Hepatocyte (in vitro differentiated cells): ENCODE measurements at regions not wholly inside any gene's neighbourhood (a gene's known extent, or its start where the extent isn't known, plus 50 kb on each side); places are given as distances from the start of the nearest gene placed in this dataset.

ENCODE experiments used
- DNase-seq: peaks from one replicate; pipeline ENCODE4 v3.0.0-alpha.2; 2016; ENCODE audit warnings: low spot score
- H2AFZ ChIP-seq: fragments of 200-600 bp; sonication (generic); 2 replicates; pipeline ENCODE4 v1.6.0; 2016; ENCODE audit warnings: antibody characterized with exemption, mild to moderate bottlenecking
- H3K27ac ChIP-seq: fragments of 200-600 bp; sonication (generic); 2 replicates; pipeline ENCODE4 v1.5.1; 2016; ENCODE audit warnings: mild to moderate bottlenecking
- H3K27me3 ChIP-seq: fragments of 200-600 bp; sonication (generic); 2 replicates; pipeline ENCODE4 v1.6.1; 2016
- H3K36me3 ChIP-seq: fragments of 200-600 bp; sonication (generic); replicated peaks from 2 replicates; pipeline ENCODE4 v1.5.1; 2016; ENCODE audit warnings: low read depth; ENCODE audit not compliant: insufficient read depth
- H3K4me1 ChIP-seq: fragments of 200-600 bp; sonication (generic); 2 replicates; pipeline ENCODE4 v1.5.1; 2016; ENCODE audit warnings: mild to moderate bottlenecking, moderate library complexity; ENCODE audit not compliant: insufficient read depth
- H3K4me2 ChIP-seq: fragments of 200-600 bp; sonication (generic); 2 replicates; pipeline ENCODE4 v1.6.0; 2016
- H3K4me3 ChIP-seq: fragments of 200-600 bp; sonication (generic); 2 replicates; pipeline ENCODE4 v1.5.1; 2016; ENCODE audit warnings: mild to moderate bottlenecking
- H3K79me2 ChIP-seq: fragments of 200-600 bp; sonication (generic); 2 replicates; pipeline ENCODE4 v1.6.0; 2017; ENCODE audit warnings: mild to moderate bottlenecking
- H3K9me2 ChIP-seq: fragments of 200-600 bp; sonication (generic); replicated peaks from 2 replicates; pipeline ENCODE4 v1.6.0; 2017; ENCODE audit warnings: mild to moderate bottlenecking; ENCODE audit not compliant: insufficient read depth
- H3K9me3 ChIP-seq: fragments of 200-600 bp; sonication (generic); 2 replicates; pipeline ENCODE4 v1.5.1; 2016; ENCODE audit warnings: low read depth, mild to moderate bottlenecking
- H4K20me1 ChIP-seq: fragments of 200-600 bp; sonication (generic); 2 replicates; pipeline ENCODE4 v1.6.0; 2016; ENCODE audit warnings: mild to moderate bottlenecking; ENCODE audit not compliant: insufficient read depth, poor library complexity, severe bottlenecking
- EZH2 ChIP-seq: fragments of 200-600 bp; sonication (generic); IDR thresholded peaks from 2 replicates; pipeline ENCODE4 v1.6.1; 2016; ENCODE audit warnings: antibody characterized with exemption, mild to moderate bottlenecking, borderline replicate concordance
- EZH2phosphoT487 ChIP-seq: fragments of 200-600 bp; sonication (generic); IDR thresholded peaks from one replicate; pipeline ENCODE4 v1.6.1; 2018; ENCODE audit warnings: antibody characterized with exemption, mild to moderate bottlenecking, low read depth, moderate library complexity; ENCODE audit not compliant: unreplicated experiment, severe bottlenecking
- WGBS: methylation state at CpG from one replicate; pipeline ENCODE4 v1.1.6; 2016; ENCODE audit warnings: low lambda C conversion rate; ENCODE audit errors: missing lambda C conversion rate; 5-methylcytosine and 5-hydroxymethylcytosine counted together
- TF ChIP-seq, protein P1 (sequence below): fragments of 200-600 bp; sonication (generic); IDR thresholded peaks from 2 replicates; pipeline ENCODE4 v1.5.1; 2016; ENCODE audit warnings: antibody characterized with exemption, mild to moderate bottlenecking; ENCODE audit not compliant: poor library complexity

DNA sequence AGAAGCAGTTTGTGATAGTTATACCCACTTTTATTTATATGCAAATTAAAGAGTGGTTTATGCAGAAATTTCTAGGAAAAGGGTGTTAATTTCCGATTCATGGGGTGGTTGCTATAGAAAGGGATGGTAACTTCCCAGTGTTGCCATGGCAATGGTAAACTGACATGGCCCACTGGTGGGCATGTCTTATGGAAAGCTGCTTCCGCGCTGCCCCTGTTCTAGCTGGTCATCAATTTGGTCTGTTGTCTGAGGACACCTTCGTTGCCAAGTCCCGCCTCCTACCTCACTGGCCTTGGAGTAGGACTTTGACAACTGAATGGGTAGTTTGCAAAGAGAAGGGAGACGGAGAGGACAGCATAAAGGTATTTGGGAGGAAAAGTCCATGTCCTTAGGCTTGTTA, 74.0 kb upstream of the SMIM23 start:
- TF ChIP-seq, protein P1, sequence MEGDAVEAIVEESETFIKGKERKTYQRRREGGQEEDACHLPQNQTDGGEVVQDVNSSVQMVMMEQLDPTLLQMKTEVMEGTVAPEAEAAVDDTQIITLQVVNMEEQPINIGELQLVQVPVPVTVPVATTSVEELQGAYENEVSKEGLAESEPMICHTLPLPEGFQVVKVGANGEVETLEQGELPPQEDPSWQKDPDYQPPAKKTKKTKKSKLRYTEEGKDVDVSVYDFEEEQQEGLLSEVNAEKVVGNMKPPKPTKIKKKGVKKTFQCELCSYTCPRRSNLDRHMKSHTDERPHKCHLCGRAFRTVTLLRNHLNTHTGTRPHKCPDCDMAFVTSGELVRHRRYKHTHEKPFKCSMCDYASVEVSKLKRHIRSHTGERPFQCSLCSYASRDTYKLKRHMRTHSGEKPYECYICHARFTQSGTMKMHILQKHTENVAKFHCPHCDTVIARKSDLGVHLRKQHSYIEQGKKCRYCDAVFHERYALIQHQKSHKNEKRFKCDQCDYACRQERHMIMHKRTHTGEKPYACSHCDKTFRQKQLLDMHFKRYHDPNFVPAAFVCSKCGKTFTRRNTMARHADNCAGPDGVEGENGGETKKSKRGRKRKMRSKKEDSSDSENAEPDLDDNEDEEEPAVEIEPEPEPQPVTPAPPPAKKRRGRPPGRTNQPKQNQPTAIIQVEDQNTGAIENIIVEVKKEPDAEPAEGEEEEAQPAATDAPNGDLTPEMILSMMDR = no peak
- TF ChIP-seq EZH2 (no peak), EZH2phosphoT487 (no peak)
- H3K4me1 ChIP-seq = no peaks in the 10 kb centered on the region
- H2AFZ ChIP-seq = no peak overlapping the region
- no peaks in the 10 kb centered on the region for H3K79me2 ChIP-seq
- WGBS = 87% methylated on average over 6 of the region's 6 CpGs
- DNase-seq = no peak
- no peak overlapping the region for H3K4me3 ChIP-seq
- no peak overlapping the region for H3K4me2 ChIP-seq
- no peaks in the 10 kb centered on the region for H4K20me1 ChIP-seq
- H3K27me3 ChIP-seq = no peaks in the 10 kb centered on the region
- H3K27ac ChIP-seq = no peak overlapping the region
- no peaks in the 10 kb centered on the region for H3K9me3 ChIP-seq
- H3K36me3 ChIP-seq = no peaks in the 10 kb centered on the region
- no peaks in the 10 kb centered on the region for H3K9me2 ChIP-seq

DNA sequence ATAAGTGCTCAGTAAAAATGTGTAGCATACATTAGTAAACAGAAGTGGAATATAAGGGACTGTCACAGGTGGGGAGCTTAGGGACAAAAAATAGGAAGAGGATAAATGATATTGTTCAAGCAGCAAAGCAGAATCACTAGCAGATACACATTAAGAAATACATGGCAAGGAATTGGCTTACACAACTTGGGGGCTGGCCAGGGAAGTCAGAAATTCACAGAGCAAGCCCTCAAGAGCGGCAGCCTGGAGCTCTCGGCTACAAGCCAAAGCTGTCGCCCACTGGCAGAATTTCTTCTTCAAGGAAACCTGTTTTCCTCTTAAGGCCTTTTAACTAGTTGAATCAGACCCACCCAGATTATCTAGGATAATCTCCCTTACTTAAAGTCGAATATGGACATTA, 73.0 kb upstream of the SMIM23 start:
- Histone ChIP-seq H3K36me3 (no peaks in the 10 kb centered on the region), H2AFZ (no peak overlapping the region), H3K4me3 (no peak overlapping the region), H3K4me1 (no peaks in the 10 kb centered on the region), H4K20me1 (no peaks in the 10 kb centered on the region), H3K4me2 (no peak overlapping the region), H3K9me2 (no peaks in the 10 kb centered on the region), H3K79me2 (no peaks in the 10 kb centered on the region), H3K9me3 (no peaks in the 10 kb centered on the region), H3K27ac (no peak overlapping the region), H3K27me3 (no peaks in the 10 kb centered on the region)
- no peak for DNase-seq
- TF ChIP-seq EZH2 (no peak), EZH2phosphoT487 (no peak)
- TF ChIP-seq, protein P1 = no peak
- WGBS = 69% methylated on average over 4 of the region's 4 CpGs

DNA sequence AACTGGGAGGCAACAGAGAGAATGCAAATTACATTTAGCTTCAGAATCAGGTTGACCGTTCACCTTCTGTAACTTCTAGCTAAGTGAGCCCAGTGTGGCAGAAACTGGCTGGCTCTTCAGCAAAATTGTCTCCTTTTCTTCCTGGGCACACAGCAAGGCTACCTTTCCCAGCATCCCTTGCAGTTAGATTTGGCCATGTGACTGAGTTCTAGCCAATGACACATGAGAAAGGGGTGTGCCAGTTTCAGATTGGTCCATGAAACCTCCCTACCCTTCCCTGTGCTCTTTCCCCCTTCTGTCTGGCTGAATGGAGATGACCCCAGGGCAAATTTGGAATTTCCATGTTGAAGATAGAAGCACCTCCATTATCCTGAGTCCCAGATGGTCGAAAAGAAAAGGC, 72.5 kb upstream of the SMIM23 start:
- H3K36me3 ChIP-seq = no peaks in the 10 kb centered on the region
- H4K20me1 ChIP-seq = no peaks in the 10 kb centered on the region
- H3K4me2 ChIP-seq = no peak overlapping the region
- no peak overlapping the region for H3K4me3 ChIP-seq
- H3K27me3 ChIP-seq = no peaks in the 10 kb centered on the region
- TF ChIP-seq EZH2phosphoT487 (no peak), EZH2 (no peak)
- TF ChIP-seq, protein P1 = no peak
- H2AFZ ChIP-seq = no peak overlapping the region
- no peaks in the 10 kb centered on the region for H3K9me2 ChIP-seq
- no peaks in the 10 kb centered on the region for H3K4me1 ChIP-seq
- no peak overlapping the region for H3K27ac ChIP-seq
- no peak for DNase-seq
- H3K79me2 ChIP-seq = no peaks in the 10 kb centered on the region
- no peaks in the 10 kb centered on the region for H3K9me3 ChIP-seq
- WGBS = 94% methylated on average over 2 of the region's 2 CpGs

DNA sequence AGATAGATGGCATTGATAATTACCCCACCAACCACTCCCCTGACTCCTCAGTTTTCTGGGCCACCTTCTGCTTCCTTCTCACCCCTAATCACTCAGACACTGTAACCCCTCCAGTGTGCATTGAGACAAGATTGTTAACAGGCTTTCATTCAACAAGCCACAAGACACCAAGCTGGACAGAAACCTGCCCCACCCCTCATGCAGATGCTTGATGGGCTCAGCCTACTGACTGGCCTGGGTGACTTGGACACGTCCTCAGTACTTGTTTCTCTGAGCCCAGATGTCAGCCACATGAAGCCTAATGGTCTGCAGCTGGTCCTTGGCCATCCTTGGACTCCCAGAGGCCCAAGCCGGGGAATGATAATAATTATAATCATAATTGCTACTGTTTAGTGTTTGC, 71.4 kb upstream of the SMIM23 start:
- WGBS = 93% methylated on average over 2 of the region's 2 CpGs
- no peak overlapping the region for H2AFZ ChIP-seq

More for the DNA sequence above, 71.4 kb upstream of the SMIM23 start:
- no peak for TF ChIP-seq EZH2
- TF ChIP-seq, protein P1 = no peak
- no peak for DNase-seq
- H3K27ac ChIP-seq = no peak overlapping the region
- no peaks in the 10 kb centered on the region for H3K36me3 ChIP-seq
- no peaks in the 10 kb centered on the region for H3K9me3 ChIP-seq
- H3K4me3 ChIP-seq = no peak overlapping the region
- H4K20me1 ChIP-seq = no peaks in the 10 kb centered on the region
- H3K27me3 ChIP-seq = no peaks in the 10 kb centered on the region
- no peaks in the 10 kb centered on the region for H3K4me1 ChIP-seq
- no peaks in the 10 kb centered on the region for H3K9me2 ChIP-seq
- no peaks in the 10 kb centered on the region for H3K79me2 ChIP-seq
- no peak overlapping the region for H3K4me2 ChIP-seq
